ENCODE measurements at regions not wholly inside any gene's neighbourhood (a gene's known extent, or its start where the extent isn't known, plus 50 kb on each side); places are given as distances from the start of the nearest gene placed in this dataset.

DNA sequence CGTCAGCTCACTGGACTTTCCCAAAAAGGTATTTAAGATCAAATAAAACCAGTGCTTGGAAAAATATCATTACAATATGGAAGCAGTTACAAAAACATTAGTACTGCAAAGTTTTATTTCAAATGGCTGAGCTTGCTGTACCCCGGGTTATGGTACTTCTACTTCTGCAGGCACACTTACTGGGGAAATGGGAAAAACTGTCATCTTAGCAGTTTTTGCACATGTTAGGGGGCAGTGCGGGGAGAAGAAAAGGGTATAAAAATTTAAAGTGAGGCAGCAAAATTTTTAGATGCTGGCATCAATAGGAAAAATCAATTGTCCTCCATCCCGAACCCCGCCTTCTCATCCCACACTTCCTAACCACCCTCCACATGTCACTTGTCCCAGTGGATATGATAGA, 133.4 kb downstream of the ATG4C start:
- Histone ChIP-seq H3K9me3 (ENCODE audit: low read depth) (no peaks in the 10 kb centered on the region), H3K27ac (no peak overlapping the region), H3K79me2 (no peaks in the 10 kb centered on the region), H4K20me1 (ENCODE audit: insufficient read depth, poor library complexity, severe bottlenecking) (no peaks in the 10 kb centered on the region), H3K4me2 (no peak overlapping the region), H3K4me3 (no peak overlapping the region), H3K9me2 (replicated peaks; ENCODE audit: insufficient read depth) (no peaks in the 10 kb centered on the region), H3K4me1 (ENCODE audit: insufficient read depth) (no peaks in the 10 kb centered on the region), H3K27me3 (no peaks in the 10 kb centered on the region), H2AFZ (no peak overlapping the region), H3K36me3 (replicated peaks; ENCODE audit: insufficient read depth, low read depth) (no peaks in the 10 kb centered on the region)
- 92% methylated on average over 5 of the region's 5 CpGs for WGBS (ENCODE audit: low lambda C conversion rate, missing lambda C conversion rate)
- no peak for DNase-seq (ENCODE audit: low spot score)
- TF ChIP-seq EZH2phosphoT487 (IDR thresholded peaks at IDR 0.05; ENCODE audit: low read depth, severe bottlenecking, unreplicated experiment) (no peak), EZH2 (IDR thresholded peaks at IDR 0.05; ENCODE audit: borderline replicate concordance) (no peak), CTCF (IDR thresholded peaks at IDR 0.05; ENCODE audit: poor library complexity) (no peak)

GRCh38 chr1:62917805-62918204, 133.9 kb downstream of the ATG4C start:
- Histone ChIP-seq H3K79me2 (no peaks in the 10 kb centered on the region), H3K27me3 (no peaks in the 10 kb centered on the region), H3K9me3 (ENCODE audit: low read depth) (no peaks in the 10 kb centered on the region), H3K4me3 (no peak overlapping the region), H2AFZ (no peak overlapping the region), H3K27ac (no peak overlapping the region), H3K9me2 (replicated peaks; ENCODE audit: insufficient read depth) (no peaks in the 10 kb centered on the region), H4K20me1 (ENCODE audit: insufficient read depth, poor library complexity, severe bottlenecking) (no peaks in the 10 kb centered on the region), H3K4me1 (ENCODE audit: insufficient read depth) (no peaks in the 10 kb centered on the region), H3K36me3 (replicated peaks; ENCODE audit: insufficient read depth, low read depth) (no peaks in the 10 kb centered on the region), H3K4me2 (no peak overlapping the region)
- TF ChIP-seq CTCF (IDR thresholded peaks at IDR 0.05; ENCODE audit: poor library complexity): no peak
- TF ChIP-seq EZH2 (IDR thresholded peaks at IDR 0.05; ENCODE audit: borderline replicate concordance): no peak
- no peak for TF ChIP-seq EZH2phosphoT487 (IDR thresholded peaks at IDR 0.05; ENCODE audit: low read depth, severe bottlenecking, unreplicated experiment)
- no peak for DNase-seq (ENCODE audit: low spot score)
- WGBS (ENCODE audit: low lambda C conversion rate, missing lambda C conversion rate): 57% methylated on average over 10 of the region's 10 CpGs

- no peaks in the 10 kb centered on the region for H3K27me3 ChIP-seq
- no peaks in the 10 kb centered on the region for H3K79me2 ChIP-seq
- no peaks in the 10 kb centered on the region for H3K9me2 ChIP-seq (replicated peaks; ENCODE audit: insufficient read depth)
- no peak for DNase-seq (ENCODE audit: low spot score)
- 85% methylated on average over 3 of the region's 3 CpGs for WGBS (ENCODE audit: low lambda C conversion rate, missing lambda C conversion rate)
- no peak for TF ChIP-seq CTCF (IDR thresholded peaks at IDR 0.05; ENCODE audit: poor library complexity)
- TF ChIP-seq EZH2phosphoT487 (IDR thresholded peaks at IDR 0.05; ENCODE audit: low read depth, severe bottlenecking, unreplicated experiment): no peak
- TF ChIP-seq EZH2 (IDR thresholded peaks at IDR 0.05; ENCODE audit: borderline replicate concordance): no peak
- no peak overlapping the region for H2AFZ ChIP-seq
- H3K4me2 ChIP-seq: no peak overlapping the region
- H3K27ac ChIP-seq: no peak overlapping the region
- H3K9me3 ChIP-seq (ENCODE audit: low read depth): no peaks in the 10 kb centered on the region
- H4K20me1 ChIP-seq (ENCODE audit: insufficient read depth, poor library complexity, severe bottlenecking): no peaks in the 10 kb centered on the region
- no peaks in the 10 kb centered on the region for H3K36me3 ChIP-seq (replicated peaks; ENCODE audit: insufficient read depth, low read depth)
- no peak overlapping the region for H3K4me3 ChIP-seq
- H3K4me1 ChIP-seq (ENCODE audit: insufficient read depth): no peaks in the 10 kb centered on the region
Observed at GRCh38 chr1:62918700-62919099, 134.8 kb downstream of the ATG4C start.

- no peaks in the 10 kb centered on the region for H4K20me1 ChIP-seq (ENCODE audit: insufficient read depth, poor library complexity, severe bottlenecking)
- no peaks in the 10 kb centered on the region for H3K9me2 ChIP-seq (replicated peaks; ENCODE audit: insufficient read depth)
- no peaks in the 10 kb centered on the region for H3K9me3 ChIP-seq (ENCODE audit: low read depth)
- no peak for DNase-seq (ENCODE audit: low spot score)
- no peak overlapping the region for H2AFZ ChIP-seq
- H3K4me1 ChIP-seq (ENCODE audit: insufficient read depth): no peaks in the 10 kb centered on the region
- TF ChIP-seq CTCF (IDR thresholded peaks at IDR 0.05; ENCODE audit: poor library complexity) (no peak), EZH2phosphoT487 (IDR thresholded peaks at IDR 0.05; ENCODE audit: low read depth, severe bottlenecking, unreplicated experiment) (no peak), EZH2 (IDR thresholded peaks at IDR 0.05; ENCODE audit: borderline replicate concordance) (no peak)
- no peaks in the 10 kb centered on the region for H3K79me2 ChIP-seq
- no peak overlapping the region for H3K4me3 ChIP-seq
- H3K36me3 ChIP-seq (replicated peaks; ENCODE audit: insufficient read depth, low read depth): no peaks in the 10 kb centered on the region
- 93% methylated on average over 1 of the region's 1 CpG for WGBS (ENCODE audit: low lambda C conversion rate, missing lambda C conversion rate)
- H3K27me3 ChIP-seq: no peaks in the 10 kb centered on the region
- H3K4me2 ChIP-seq: no peak overlapping the region
- H3K27ac ChIP-seq: no peak overlapping the region
Observed at GRCh38 chr1:62922006-62922405, 138.1 kb downstream of the ATG4C start.
